GM12891 (cell line): ENCODE measurements at regions not wholly inside any gene's neighbourhood (a gene's known extent, or its start where the extent isn't known, plus 50 kb on each side); places are given as distances from the start of the nearest gene placed in this dataset.
"Not testable (repeated sequence)": the region's sequence is repeated elsewhere in the genome, so short reads cannot be mapped to it uniquely, and the experiment has no call there.

ENCODE experiments used
- DNase-seq: peaks from one replicate; pipeline ENCODE4 v3.0.0; 2011; ENCODE audit warnings: low spot score; ENCODE audit not compliant: insufficient read length
- FAIRE-seq: peaks from 2 replicates; lab custom pipeline; 2011; peaks lifted over from hg19 to GRCh38; lab: Jason Lieb, UNC
- PAX5 ChIP-seq: IDR thresholded peaks from 2 replicates; pipeline ENCODE4 v1.6.1; 2011; ENCODE audit warnings: low read length, moderate library complexity, mild to moderate bottlenecking; ENCODE audit not compliant: insufficient read depth, severe bottlenecking
- POLR2A ChIP-seq: IDR thresholded peaks from 2 replicates; pipeline ENCODE4 v1.6.1; 2011; ENCODE audit warnings: low read depth, low read length, control low read depth
- POLR2AphosphoS5 ChIP-seq: IDR thresholded peaks from 2 replicates; pipeline ENCODE4 v1.6.1; 2011; ENCODE audit warnings: low read depth, low read length, control low read depth
- POU2F2 ChIP-seq: IDR thresholded peaks from 2 replicates; pipeline ENCODE4 v1.6.1; 2011; ENCODE audit warnings: low read depth, mild to moderate bottlenecking, control low read depth, low read length, moderate library complexity
- SPI1 ChIP-seq: IDR thresholded peaks from 2 replicates; pipeline ENCODE4 v1.6.1; 2011; ENCODE audit warnings: low read depth, low read length, control low read depth
- TAF1 ChIP-seq: IDR thresholded peaks from 2 replicates; pipeline ENCODE4 v1.6.1; 2011; ENCODE audit warnings: low read depth, low read length, control low read depth

- FAIRE-seq (no peak), DNase-seq (no peak)
- no peak for TF ChIP-seq TAF1
- no peak for TF ChIP-seq POLR2A
- TF ChIP-seq POU2F2, result no peak
- TF ChIP-seq PAX5, result no peak
- no peak for TF ChIP-seq SPI1
- no peak for TF ChIP-seq POLR2AphosphoS5
Observed at GRCh38 chr21:28487455-28488070, 505.1 kb downstream of the LTN1 start.

- FAIRE-seq, result no peak
- DNase-seq, result no peak
Observed at GRCh38 chr21:28485301-28486022, 507.2 kb downstream of the LTN1 start.

GRCh38 chr21:28483301-28484035 lies 509.2 kb downstream of the LTN1 start:
- DNase-seq (no peak), FAIRE-seq (no peak)
- TF ChIP-seq TAF1 (no peak), PAX5 (no peak), POU2F2 (no peak), SPI1 (no peak), POLR2A (no peak), POLR2AphosphoS5 (no peak)

More at GRCh38 chr21:28485301-28486022, 507.2 kb downstream of the LTN1 start:
- TF ChIP-seq POLR2A, result no peak
- TF ChIP-seq POLR2AphosphoS5, result no peak
- no peak for TF ChIP-seq POU2F2
- no peak for TF ChIP-seq PAX5
- no peak for TF ChIP-seq TAF1
- TF ChIP-seq SPI1, result no peak

GRCh38 chr21:28482657-28483056 lies 510.0 kb downstream of the LTN1 start:
- FAIRE-seq, result no peak
- no peak for TF ChIP-seq TAF1
- no peak for TF ChIP-seq PAX5
- TF ChIP-seq SPI1, result no peak
- TF ChIP-seq POLR2AphosphoS5, result no peak
- TF ChIP-seq POLR2A, result no peak
- TF ChIP-seq POU2F2, result no peak
- no peak for DNase-seq

GRCh38 chr21:28480470-28480869 lies 512.2 kb downstream of the LTN1 start:
- TF ChIP-seq POLR2A (no peak), SPI1 (no peak), PAX5 (no peak), POLR2AphosphoS5 (no peak), TAF1 (no peak), POU2F2 (no peak)
- no peak for DNase-seq
- FAIRE-seq, result no peak

- TF ChIP-seq POU2F2, result no peak
- no peak for TF ChIP-seq POLR2A
- TF ChIP-seq POLR2AphosphoS5, result no peak
- no peak for TF ChIP-seq SPI1
- no peak for TF ChIP-seq PAX5
- TF ChIP-seq TAF1, result no peak
- DNase-seq, result no peak
- no peak for FAIRE-seq
Observed at GRCh38 chr21:28473530-28474220, 519.0 kb downstream of the LTN1 start.

- not testable (repeated sequence) for DNase-seq
Observed at GRCh38 chr21:28472543-28472942, 520.1 kb downstream of the LTN1 start.

GRCh38 chr21:28464988-28465387 lies 527.7 kb downstream of the LTN1 start:
- DNase-seq, result no peak
- FAIRE-seq, result no peak
- TF ChIP-seq POU2F2 (no peak), TAF1 (no peak)

More at GRCh38 chr21:28472543-28472942, 520.1 kb downstream of the LTN1 start:
- FAIRE-seq, result not testable (repeated sequence)

GRCh38 chr21:28464095-28464494 lies 528.6 kb downstream of the LTN1 start:
- no peak for DNase-seq
- no peak for FAIRE-seq
- no peak for TF ChIP-seq POU2F2
- TF ChIP-seq POLR2AphosphoS5, result no peak
- TF ChIP-seq TAF1, result no peak
- no peak for TF ChIP-seq SPI1
- no peak for TF ChIP-seq PAX5
- TF ChIP-seq POLR2A, result no peak
